NCI-H187 (cell line): ENCODE measurements at regions not wholly inside any gene's neighbourhood (a gene's known extent, or its start where the extent isn't known, plus 50 kb on each side); places are given as distances from the start of the nearest gene placed in this dataset.

Experiments used
- DNase-seq, 2 experiments: peaks; one replicate each; lab custom pipeline; 2025; lab: John Stamatoyannopoulos, UW

GRCh38 chr11:129590753-129591475 is 215.3 kb downstream of the BARX2 start:
- no peak for DNase-seq

- DNase-seq = no peak
Measured at GRCh38 chr11:129591527-129591926, 215.9 kb downstream of the BARX2 start.

GRCh38 chr11:129592191-129592590 is 216.5 kb downstream of the BARX2 start:
- DNase-seq = no peak

- no peak for DNase-seq
Measured at GRCh38 chr11:129593098-129593497, 217.4 kb downstream of the BARX2 start.

- DNase-seq = no peak
Measured at GRCh38 chr11:129595038-129595962, 219.7 kb downstream of the BARX2 start.

GRCh38 chr11:129596351-129596750 is 219.3 kb upstream of the TMEM45B start:
- DNase-seq = no peak

GRCh38 chr11:129598378-129598777 is 217.3 kb upstream of the TMEM45B start:
- DNase-seq = no peak

GRCh38 chr11:129605815-129606214 is 209.8 kb upstream of the TMEM45B start:
- DNase-seq = no peak

- DNase-seq = no peak
Measured at GRCh38 chr11:129608711-129609110, 206.9 kb upstream of the TMEM45B start.

- no peak for DNase-seq
Measured at GRCh38 chr11:129610125-129610524, 205.5 kb upstream of the TMEM45B start.

GRCh38 chr11:129610545-129610944 is 205.1 kb upstream of the TMEM45B start:
- DNase-seq = no peak

- no peak for DNase-seq
Measured at GRCh38 chr11:129611661-129612446, 203.8 kb upstream of the TMEM45B start.

GRCh38 chr11:129612447-129612961 is 203.1 kb upstream of the TMEM45B start:
- no peak for DNase-seq

- DNase-seq = no peak
Measured at GRCh38 chr11:129613071-129613470, 202.6 kb upstream of the TMEM45B start.

GRCh38 chr11:129614256-129614944 is 201.2 kb upstream of the TMEM45B start:
- DNase-seq = no peak

GRCh38 chr11:129618046-129618569 is 197.5 kb upstream of the TMEM45B start:
- DNase-seq = no peak

GRCh38 chr11:129620237-129621104 is 195.2 kb upstream of the TMEM45B start:
- no peak for DNase-seq

GRCh38 chr11:129625930-129626329 is 189.7 kb upstream of the TMEM45B start:
- DNase-seq = no peak

- no peak for DNase-seq
Measured at GRCh38 chr11:129631201-129631600, 184.4 kb upstream of the TMEM45B start.

- no peak for DNase-seq
Measured at GRCh38 chr11:129636926-129637325, 178.7 kb upstream of the TMEM45B start.
